ENCODE measurements at regions not wholly inside any gene's neighbourhood (a gene's known extent, or its start where the extent isn't known, plus 50 kb on each side); places are given as distances from the start of the nearest gene placed in this dataset.

GRCh38 chr5:135149956-135150723 lies 116.1 kb upstream of the PITX1 start:
- TF ChIP-seq EZH2 (IDR thresholded peaks at IDR 0.05; ENCODE audit: borderline replicate concordance, low read length) (no peak), CTCF (conservative IDR thresholded peaks at IDR 0.05 in 1 of 2, IDR thresholded peaks at IDR 0.05 in 1 of 2; ENCODE audit: extremely low read depth in 1 of 2, insufficient read depth in 1 of 2, low read depth in 1 of 2, low read length in 2 of 2) (no peak)
